Activated naive CD4-positive, alpha-beta T cell treated with anti-CD3 and anti-CD28 coated beads, Interleukin-2, amount 50 U/mL, for 24 hours (primary cell): ENCODE measurements at regions not wholly inside any gene's neighbourhood (a gene's known extent, or its start where the extent isn't known, plus 50 kb on each side); places are given as distances from the start of the nearest gene placed in this dataset.

Source experiments
- H3K27ac Mint-ChIP-seq: one replicate; pipeline ENCODE4 v1.8.0; 2021; ENCODE audit warnings: mild to moderate bottlenecking, mixed read lengths
- H3K27me3 Mint-ChIP-seq: one replicate; pipeline ENCODE4 v1.8.0; 2021; ENCODE audit warnings: mixed read lengths
- H3K36me3 Mint-ChIP-seq: one replicate; pipeline ENCODE4 v1.8.0; 2021; ENCODE audit warnings: mixed read lengths
- H3K4me1 Mint-ChIP-seq: one replicate; pipeline ENCODE4 v1.8.0; 2021; ENCODE audit warnings: mixed read lengths
- H3K4me3 Mint-ChIP-seq: one replicate; pipeline ENCODE4 v1.8.0; 2021; ENCODE audit warnings: mild to moderate bottlenecking, mixed read lengths
- H3K9me3 Mint-ChIP-seq: one replicate; pipeline ENCODE4 v1.8.0; 2021; ENCODE audit warnings: mixed read lengths

- Mint-ChIP-seq H3K4me1 (no peaks in the 10 kb centered on the region), H3K27ac (no peak overlapping the region), H3K4me3 (no peak overlapping the region), H3K9me3 (peaks cover 6% of the 10 kb centered on the region), H3K27me3 (no peaks in the 10 kb centered on the region), H3K36me3 (no peaks in the 10 kb centered on the region)
Measured at GRCh38 chr13:59103004-59103768, 1060.5 kb downstream of the DIAPH3 start.

- H3K27me3 Mint-ChIP-seq = no peaks in the 10 kb centered on the region
- no peak overlapping the region for H3K4me3 Mint-ChIP-seq
- H3K36me3 Mint-ChIP-seq = no peaks in the 10 kb centered on the region
- peaks cover 4% of the 10 kb centered on the region for H3K9me3 Mint-ChIP-seq
- H3K4me1 Mint-ChIP-seq = no peaks in the 10 kb centered on the region
- no peak overlapping the region for H3K27ac Mint-ChIP-seq
Measured at GRCh38 chr13:59111751-59112171, 1052.0 kb downstream of the DIAPH3 start.

- Mint-ChIP-seq H3K4me3 (no peak overlapping the region), H3K9me3 (peaks cover 4% of the 10 kb centered on the region), H3K27me3 (no peaks in the 10 kb centered on the region), H3K4me1 (no peaks in the 10 kb centered on the region), H3K36me3 (no peaks in the 10 kb centered on the region), H3K27ac (no peak overlapping the region)
Measured at GRCh38 chr13:59112221-59112718, 1051.5 kb downstream of the DIAPH3 start.

- Mint-ChIP-seq H3K36me3 (no peaks in the 10 kb centered on the region), H3K27ac (no peak overlapping the region), H3K4me1 (no peaks in the 10 kb centered on the region), H3K4me3 (no peak overlapping the region), H3K9me3 (no peaks in the 10 kb centered on the region), H3K27me3 (no peaks in the 10 kb centered on the region)
Measured at GRCh38 chr13:59119475-59119874, 1044.3 kb downstream of the DIAPH3 start.

GRCh38 chr13:59120297-59120843, 1043.4 kb downstream of the DIAPH3 start:
- Mint-ChIP-seq H3K9me3 (no peaks in the 10 kb centered on the region), H3K27ac (no peak overlapping the region), H3K4me1 (no peaks in the 10 kb centered on the region), H3K27me3 (no peaks in the 10 kb centered on the region), H3K4me3 (no peak overlapping the region), H3K36me3 (no peaks in the 10 kb centered on the region)

GRCh38 chr13:59121507-59121906, 1042.2 kb downstream of the DIAPH3 start:
- Mint-ChIP-seq H3K9me3 (peaks cover 2% of the 10 kb centered on the region), H3K36me3 (no peaks in the 10 kb centered on the region), H3K4me1 (no peaks in the 10 kb centered on the region), H3K4me3 (no peak overlapping the region), H3K27ac (peak overlapping the region; percentile 5), H3K27me3 (no peaks in the 10 kb centered on the region)

GRCh38 chr13:59126474-59126873, 1037.3 kb downstream of the DIAPH3 start:
- Mint-ChIP-seq H3K4me1 (no peaks in the 10 kb centered on the region), H3K4me3 (no peak overlapping the region), H3K27me3 (no peaks in the 10 kb centered on the region), H3K9me3 (peaks cover 8% of the 10 kb centered on the region), H3K27ac (no peak overlapping the region), H3K36me3 (no peaks in the 10 kb centered on the region)

GRCh38 chr13:59133903-59134302, 1029.8 kb downstream of the DIAPH3 start:
- Mint-ChIP-seq H3K36me3 (no peaks in the 10 kb centered on the region), H3K4me1 (no peaks in the 10 kb centered on the region), H3K27ac (no peak overlapping the region), H3K4me3 (no peak overlapping the region), H3K27me3 (no peaks in the 10 kb centered on the region), H3K9me3 (peaks cover 6% of the 10 kb centered on the region)

- Mint-ChIP-seq H3K4me1 (no peaks in the 10 kb centered on the region), H3K4me3 (no peak overlapping the region), H3K9me3 (no peaks in the 10 kb centered on the region), H3K36me3 (no peaks in the 10 kb centered on the region), H3K27ac (no peak overlapping the region), H3K27me3 (no peaks in the 10 kb centered on the region)
Measured at GRCh38 chr13:59144700-59145099, 1019.0 kb downstream of the DIAPH3 start.

- no peaks in the 10 kb centered on the region for H3K36me3 Mint-ChIP-seq
- H3K4me3 Mint-ChIP-seq = no peak overlapping the region
- H3K27me3 Mint-ChIP-seq = no peaks in the 10 kb centered on the region
- no peaks in the 10 kb centered on the region for H3K9me3 Mint-ChIP-seq
- H3K27ac Mint-ChIP-seq = no peak overlapping the region
- H3K4me1 Mint-ChIP-seq = no peaks in the 10 kb centered on the region
Measured at GRCh38 chr13:59145381-59145780, 1018.3 kb downstream of the DIAPH3 start.

- no peaks in the 10 kb centered on the region for H3K36me3 Mint-ChIP-seq
- H3K4me1 Mint-ChIP-seq = no peaks in the 10 kb centered on the region
- H3K27me3 Mint-ChIP-seq = no peaks in the 10 kb centered on the region
- no peak overlapping the region for H3K27ac Mint-ChIP-seq
- H3K9me3 Mint-ChIP-seq = no peaks in the 10 kb centered on the region
- H3K4me3 Mint-ChIP-seq = no peak overlapping the region
Measured at GRCh38 chr13:59157181-59157580, 1006.5 kb downstream of the DIAPH3 start.

- no peaks in the 10 kb centered on the region for H3K36me3 Mint-ChIP-seq
- peaks cover 5% of the 10 kb centered on the region for H3K9me3 Mint-ChIP-seq
- H3K4me3 Mint-ChIP-seq = no peak overlapping the region
- no peak overlapping the region for H3K27ac Mint-ChIP-seq
- H3K27me3 Mint-ChIP-seq = no peaks in the 10 kb centered on the region
- H3K4me1 Mint-ChIP-seq = no peaks in the 10 kb centered on the region
Measured at GRCh38 chr13:59166174-59166573, 997.6 kb downstream of the DIAPH3 start.

GRCh38 chr13:59172076-59172475, 991.7 kb downstream of the DIAPH3 start:
- H3K27me3 Mint-ChIP-seq = no peaks in the 10 kb centered on the region
- H3K36me3 Mint-ChIP-seq = no peaks in the 10 kb centered on the region
- H3K4me1 Mint-ChIP-seq = no peaks in the 10 kb centered on the region
- H3K4me3 Mint-ChIP-seq = no peak overlapping the region
- H3K9me3 Mint-ChIP-seq = peaks cover 5% of the 10 kb centered on the region
- H3K27ac Mint-ChIP-seq = no peak overlapping the region

GRCh38 chr13:59176775-59177174, 987.0 kb downstream of the DIAPH3 start:
- H3K9me3 Mint-ChIP-seq = peaks cover 5% of the 10 kb centered on the region
- no peak overlapping the region for H3K27ac Mint-ChIP-seq
- H3K27me3 Mint-ChIP-seq = no peaks in the 10 kb centered on the region
- no peaks in the 10 kb centered on the region for H3K36me3 Mint-ChIP-seq
- no peak overlapping the region for H3K4me3 Mint-ChIP-seq
- no peaks in the 10 kb centered on the region for H3K4me1 Mint-ChIP-seq

GRCh38 chr13:59178344-59178743, 985.4 kb downstream of the DIAPH3 start:
- Mint-ChIP-seq H3K36me3 (no peaks in the 10 kb centered on the region), H3K4me3 (no peak overlapping the region), H3K9me3 (peaks cover 9% of the 10 kb centered on the region), H3K27ac (no peak overlapping the region), H3K27me3 (no peaks in the 10 kb centered on the region), H3K4me1 (no peaks in the 10 kb centered on the region)

- Mint-ChIP-seq H3K27ac (no peak overlapping the region), H3K36me3 (no peaks in the 10 kb centered on the region), H3K4me1 (no peaks in the 10 kb centered on the region), H3K27me3 (no peaks in the 10 kb centered on the region), H3K9me3 (peaks cover 5% of the 10 kb centered on the region), H3K4me3 (no peak overlapping the region)
Measured at GRCh38 chr13:59182241-59182640, 981.5 kb downstream of the DIAPH3 start.
